ENCODE measurements at regions not wholly inside any gene's neighbourhood (a gene's known extent, or its start where the extent isn't known, plus 50 kb on each side); places are given as distances from the start of the nearest gene placed in this dataset.

GRCh38 chr6:119443993-119444641 is 94.6 kb upstream of the MAN1A1 start:
- Histone ChIP-seq H3K18ac (ENCODE audit: insufficient read length, low read depth, low read length) (no peak overlapping the region), H3K9me3 (ENCODE audit: control insufficient read depth, low read depth, low read length) (no peaks in the 10 kb centered on the region), H2AFZ (ENCODE audit: low read length) (no peak overlapping the region), H2BK120ac (ENCODE audit: low read depth, low read length, poor library complexity, severe bottlenecking) (no peak overlapping the region), H3T11ph (ENCODE audit: low read length) (no peak overlapping the region), H2BK5ac (ENCODE audit: insufficient read length, low read length) (no peak overlapping the region), H2BK20ac (ENCODE audit: low read depth, low read length, poor library complexity, severe bottlenecking) (no peak overlapping the region), H3K79me1 (ENCODE audit: insufficient read depth, low read depth, low read length, poor library complexity, severe bottlenecking) (no peaks in the 10 kb centered on the region), H3K27me3 (ENCODE audit: insufficient read depth, low read length) (no peaks in the 10 kb centered on the region), H3K4me2 (ENCODE audit: insufficient read depth, insufficient read length, low read length) (no peak overlapping the region), H3K23me2 (ENCODE audit: insufficient read length, low read depth, low read length, poor library complexity, severe bottlenecking) (no peaks in the 10 kb centered on the region), H3K23ac (ENCODE audit: insufficient read length, low read depth, low read length) (no peak overlapping the region), H3K79me2 (ENCODE audit: insufficient read depth, low read length) (no peaks in the 10 kb centered on the region), H4K5ac (ENCODE audit: insufficient read length, low read depth, low read length) (no peak overlapping the region), H2BK12ac (ENCODE audit: insufficient read length, low read depth, low read length) (no peak overlapping the region), H4K8ac (replicated peaks; ENCODE audit: insufficient read length, low read depth, low read length) (no peak overlapping the region), H3K14ac (ENCODE audit: insufficient read depth, low read length) (no peak overlapping the region), H3K4ac (ENCODE audit: low read depth, low read length) (no peak overlapping the region), H2AK5ac (ENCODE audit: insufficient read length, low read length) (no peak overlapping the region), H4K91ac (ENCODE audit: insufficient read length, low read depth, low read length) (no peak overlapping the region), H3K4me1 (ENCODE audit: insufficient read depth, low read length) (peaks cover 3% of the 10 kb centered on the region; the same call in 1 of the 2 replicates), H2BK15ac (ENCODE audit: low read depth, low read length) (no peak overlapping the region), H3K9ac (ENCODE audit: extremely low read depth, insufficient read length, low read length) (no peak overlapping the region), H3K27ac (ENCODE audit: insufficient read length, low read depth, low read length) (no peak overlapping the region), H3K56ac (ENCODE audit: insufficient read length, low read depth, low read length) (no peak overlapping the region), H4K20me1 (ENCODE audit: control insufficient read depth, insufficient read depth, insufficient read length) (no peaks in the 10 kb centered on the region)
- H3K27ac Mint-ChIP-seq: no peak overlapping the region; a peak in 2 of 7 replicates
- H3K27me3 Mint-ChIP-seq (ENCODE audit: low read depth): no peaks in the 10 kb centered on the region
- H3K36me3 Mint-ChIP-seq (ENCODE audit: insufficient read depth in 1 of 3, low read depth in 3 of 3): peaks cover 0 to 2% (median 0%) of the 10 kb centered on the region in 3 experiments; a peak in 2 of 7 replicates
- WGBS (ENCODE audit: extremely low coverage, insufficient read length, low lambda C conversion rate): no CpG with 5 or more reads among the region's 7 CpGs
- peaks cover 10% of the 10 kb centered on the region in 2 experiments for H3K4me1 Mint-ChIP-seq
- DNase-seq: no peak
- H3K9me3 Mint-ChIP-seq: peaks cover 0 to 6% of the 10 kb centered on the region in 2 experiments; a peak in 4 of 5 replicates
- H3K4me3 Mint-ChIP-seq: no peak overlapping the region
- TF ChIP-seq CTCF (conservative IDR thresholded peaks at IDR 0.05): no peak

All from H9 (cell line).